Activated CD4-positive, alpha-beta T cell treated with anti-CD3 and anti-CD28 coated beads, Interleukin-2, amount 10 ng/mL, durations not matched to agents 24 days and 14 days (primary cell): ENCODE measurements at regions not wholly inside any gene's neighbourhood (a gene's known extent, or its start where the extent isn't known, plus 50 kb on each side); places are given as distances from the start of the nearest gene placed in this dataset.
"Not testable (repeated sequence)": the region's sequence is repeated elsewhere in the genome, so short reads cannot be mapped to it uniquely, and the experiment has no call there.

Experiments used
- DNase-seq: peaks from one replicate; pipeline ENCODE4 v3.0.0; 2022
- H3K27ac Mint-ChIP-seq: one replicate; pipeline ENCODE4 v1.8.0; 2022; ENCODE audit warnings: mild to moderate bottlenecking, mixed read lengths
- H3K27me3 Mint-ChIP-seq: one replicate; pipeline ENCODE4 v1.8.0; 2022; ENCODE audit warnings: mixed read lengths
- H3K36me3 Mint-ChIP-seq: one replicate; pipeline ENCODE4 v1.8.0; 2022; ENCODE audit warnings: low read depth, mild to moderate bottlenecking, mixed read lengths
- H3K4me1 Mint-ChIP-seq: one replicate; pipeline ENCODE4 v1.8.0; 2021; ENCODE audit warnings: mixed read lengths
- H3K4me3 Mint-ChIP-seq: one replicate; pipeline ENCODE4 v1.8.0; 2022; ENCODE audit warnings: mild to moderate bottlenecking, moderate library complexity, mixed read lengths
- H3K9me3 Mint-ChIP-seq: one replicate; pipeline ENCODE4 v1.8.0; 2021; ENCODE audit warnings: mixed read lengths
- intact Hi-C: fragments of 100-400 bp; cut with micrococcal nuclease; formaldehyde crosslinking; loops from one replicate; pipeline ENCODE4 v1.15.1; 2023

DNA sequence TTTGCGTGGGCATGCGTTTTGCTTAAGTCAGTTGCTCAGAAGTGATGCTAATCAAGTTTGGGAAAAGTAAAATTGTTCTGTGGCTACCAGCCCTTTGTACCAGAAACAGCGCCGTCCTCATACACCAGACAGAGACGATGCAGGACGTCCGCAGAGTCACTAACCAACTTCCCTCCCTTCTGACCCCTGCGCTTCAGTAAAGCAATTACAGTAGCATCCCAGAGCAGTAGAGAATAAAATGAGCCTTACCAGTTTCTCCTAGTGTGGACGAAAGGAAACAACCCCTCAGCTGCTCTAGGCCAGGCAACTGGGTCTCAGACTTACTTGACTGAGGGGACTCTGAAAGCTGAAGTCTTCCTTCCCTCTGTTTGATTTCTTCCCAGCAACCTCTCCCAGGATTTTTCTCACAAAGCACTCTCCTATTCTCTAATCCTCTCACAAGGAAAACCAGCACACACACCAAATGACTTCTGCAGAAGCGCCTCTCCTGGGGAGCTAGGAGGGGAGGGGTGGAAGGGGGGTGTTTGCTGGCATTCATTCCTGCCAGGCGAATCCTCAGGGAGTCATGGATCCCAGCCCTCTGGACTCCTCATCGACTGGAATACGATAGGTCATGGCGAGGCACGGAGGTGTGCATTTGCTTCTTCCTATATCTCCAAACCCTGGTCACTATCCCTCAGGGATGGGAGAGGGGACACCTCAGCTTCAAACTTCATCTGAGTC lies 56.0 kb upstream of the MID1 start:
- no peaks in the 10 kb centered on the region for H3K4me1 Mint-ChIP-seq
- H3K4me3 Mint-ChIP-seq = no peak overlapping the region
- intact Hi-C loops = no loop called here
- no peak for DNase-seq
- H3K9me3 Mint-ChIP-seq = no peaks in the 10 kb centered on the region
- no peaks in the 10 kb centered on the region for H3K27me3 Mint-ChIP-seq
- H3K36me3 Mint-ChIP-seq = no peaks in the 10 kb centered on the region
- no peak overlapping the region for H3K27ac Mint-ChIP-seq

DNA sequence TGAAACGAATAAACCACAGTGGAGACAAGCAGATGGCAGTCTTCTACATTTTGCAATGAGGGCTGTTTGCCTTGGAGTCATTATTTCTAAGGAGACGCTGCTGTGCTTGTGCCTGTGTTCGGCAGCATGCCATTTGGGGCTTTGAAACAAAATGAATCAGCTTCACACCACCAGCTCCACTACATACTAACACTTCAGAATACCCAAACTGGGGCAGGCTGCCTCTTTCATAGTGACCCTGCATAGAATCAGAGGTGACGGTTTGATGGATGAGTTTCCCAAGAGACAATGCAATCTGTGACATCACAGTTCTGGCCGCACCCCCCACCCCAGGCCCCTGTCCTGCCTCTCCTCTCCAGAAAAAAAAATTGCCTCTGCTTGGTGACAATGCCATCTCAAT lies 57.1 kb upstream of the MID1 start:
- intact Hi-C loops = no loop called here
- Mint-ChIP-seq H3K9me3 (no peaks in the 10 kb centered on the region), H3K36me3 (no peaks in the 10 kb centered on the region), H3K4me3 (no peak overlapping the region), H3K27ac (no peak overlapping the region), H3K4me1 (no peaks in the 10 kb centered on the region), H3K27me3 (no peaks in the 10 kb centered on the region)
- DNase-seq = no peak

DNA sequence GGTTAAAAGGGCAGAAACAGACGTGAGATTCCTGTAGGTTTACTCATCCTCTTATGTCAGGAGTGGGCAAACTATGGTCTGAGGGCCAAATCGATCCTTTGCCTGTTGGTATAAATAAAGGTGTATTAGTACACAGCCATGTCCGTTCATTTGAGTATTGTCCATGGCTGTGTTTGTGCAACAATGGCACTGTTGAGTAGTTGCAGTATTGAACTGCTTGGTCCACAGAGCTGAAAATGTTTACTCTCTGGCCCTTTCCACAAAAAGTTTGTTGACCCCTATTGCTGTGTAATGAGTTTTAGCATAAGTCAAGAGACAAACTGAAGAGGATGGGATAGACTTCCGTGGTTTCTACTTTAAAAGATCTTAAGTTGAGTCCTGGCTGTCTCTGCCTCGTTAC lies 59.0 kb upstream of the MID1 start:
- intact Hi-C loops = no loop called here
- Mint-ChIP-seq H3K27me3 (no peaks in the 10 kb centered on the region), H3K27ac (no peak overlapping the region), H3K9me3 (no peaks in the 10 kb centered on the region), H3K36me3 (no peaks in the 10 kb centered on the region), H3K4me1 (no peaks in the 10 kb centered on the region), H3K4me3 (no peak overlapping the region)
- no peak for DNase-seq

DNA sequence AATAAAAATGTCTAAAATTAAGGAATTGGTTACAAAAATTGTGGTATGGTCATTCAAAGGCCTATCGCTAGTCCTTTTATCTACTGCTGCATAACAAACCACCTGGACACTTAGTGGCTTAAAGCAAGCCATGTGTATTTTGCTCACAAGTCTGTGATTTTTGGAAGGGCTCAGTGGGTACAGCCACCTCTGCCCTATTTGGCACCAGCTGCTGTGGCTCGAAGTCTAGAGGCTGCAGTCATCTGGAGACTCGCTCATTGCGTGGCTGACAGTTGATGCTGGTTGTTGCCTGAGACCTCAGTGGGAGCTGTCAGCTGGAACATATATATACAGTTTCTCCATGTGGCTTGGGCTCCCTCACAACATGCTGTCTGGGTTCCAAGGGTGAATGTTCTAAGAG lies 60.8 kb upstream of the MID1 start:
- Mint-ChIP-seq H3K27me3 (no peaks in the 10 kb centered on the region), H3K9me3 (no peaks in the 10 kb centered on the region), H3K4me1 (no peaks in the 10 kb centered on the region), H3K4me3 (no peak overlapping the region), H3K27ac (no peak overlapping the region), H3K36me3 (no peaks in the 10 kb centered on the region)
- no peak for DNase-seq
- intact Hi-C loops = no loop called here

- intact Hi-C loops, H3K9me3 Mint-ChIP-seq, H3K4me3 Mint-ChIP-seq, DNase-seq, H3K27me3 Mint-ChIP-seq, H3K36me3 Mint-ChIP-seq, H3K27ac Mint-ChIP-seq, H3K4me1 Mint-ChIP-seq: not testable (repeated sequence)
Measured at GRCh38 chrX:10683631-10684030, 63.2 kb upstream of the MID1 start.

DNA sequence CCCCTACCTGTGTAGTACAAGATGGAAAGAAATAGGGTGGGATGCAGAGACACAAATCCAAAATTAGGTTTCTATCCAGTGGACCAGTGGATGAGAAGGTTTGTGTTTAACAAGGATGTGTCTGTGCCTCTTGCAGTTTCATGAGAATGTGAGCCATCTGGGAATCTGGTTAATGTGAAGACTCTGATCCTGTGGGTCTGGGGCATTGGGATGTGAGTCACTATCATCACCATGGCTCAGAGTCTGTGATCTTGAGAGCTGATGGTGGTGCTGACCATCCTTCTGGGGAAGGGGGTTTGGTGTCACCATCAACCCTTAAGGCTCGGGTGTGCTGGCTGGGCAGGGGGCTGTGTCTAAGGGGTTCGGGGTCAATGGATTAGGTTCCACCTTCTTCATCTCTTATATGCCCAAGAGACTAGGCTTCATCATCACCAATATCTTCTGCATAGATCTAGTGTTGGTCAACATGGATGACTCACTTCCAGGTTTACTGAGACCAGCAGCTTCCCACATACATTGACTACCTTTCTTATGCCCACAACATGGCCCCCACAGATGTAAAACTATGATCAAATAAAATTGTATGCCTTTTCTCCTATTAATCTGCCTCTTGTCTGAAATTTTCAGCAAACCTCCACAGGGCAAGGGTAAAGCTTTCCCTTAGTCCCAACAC lies 65.7 kb upstream of the MID1 start:
- H3K36me3 Mint-ChIP-seq = no peaks in the 10 kb centered on the region
- H3K9me3 Mint-ChIP-seq = no peaks in the 10 kb centered on the region
- no peaks in the 10 kb centered on the region for H3K27me3 Mint-ChIP-seq

DNA sequence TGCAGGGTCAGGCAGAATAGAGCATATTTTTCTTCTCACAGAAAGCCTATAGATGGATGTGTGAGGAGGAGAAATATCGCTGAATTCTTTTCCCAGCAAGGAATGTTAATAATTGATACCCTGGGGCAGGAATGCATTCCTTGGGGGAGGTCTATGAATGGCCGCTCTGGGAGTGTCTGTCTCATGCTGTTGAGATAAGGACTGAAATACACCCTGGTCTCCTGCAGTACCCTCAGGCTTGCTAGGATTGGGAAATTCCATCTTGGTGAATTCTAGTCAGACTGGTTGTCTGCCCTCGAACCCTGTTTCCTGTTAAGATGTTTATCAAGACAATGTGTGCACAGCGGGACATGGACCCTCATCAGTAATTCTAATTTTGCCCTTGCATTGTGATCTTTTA lies 71.4 kb upstream of the MID1 start:
- H3K9me3 Mint-ChIP-seq, H3K4me1 Mint-ChIP-seq, intact Hi-C loops, H3K36me3 Mint-ChIP-seq, H3K27ac Mint-ChIP-seq, H3K4me3 Mint-ChIP-seq, H3K27me3 Mint-ChIP-seq, DNase-seq: not testable (repeated sequence)

More for the DNA sequence above, 65.7 kb upstream of the MID1 start:
- no peak for DNase-seq
- intact Hi-C loops = no loop called here
- no peaks in the 10 kb centered on the region for H3K4me1 Mint-ChIP-seq
- H3K27ac Mint-ChIP-seq = no peak overlapping the region
- no peak overlapping the region for H3K4me3 Mint-ChIP-seq

- Mint-ChIP-seq H3K4me1 (no peaks in the 10 kb centered on the region), H3K36me3 (no peaks in the 10 kb centered on the region), H3K27ac (no peak overlapping the region), H3K27me3 (no peaks in the 10 kb centered on the region), H3K4me3 (no peak overlapping the region), H3K9me3 (no peaks in the 10 kb centered on the region)
- DNase-seq = no peak
- intact Hi-C loops = no loop called here
Measured at GRCh38 chrX:10697616-10698317, 77.4 kb upstream of the MID1 start.

DNA sequence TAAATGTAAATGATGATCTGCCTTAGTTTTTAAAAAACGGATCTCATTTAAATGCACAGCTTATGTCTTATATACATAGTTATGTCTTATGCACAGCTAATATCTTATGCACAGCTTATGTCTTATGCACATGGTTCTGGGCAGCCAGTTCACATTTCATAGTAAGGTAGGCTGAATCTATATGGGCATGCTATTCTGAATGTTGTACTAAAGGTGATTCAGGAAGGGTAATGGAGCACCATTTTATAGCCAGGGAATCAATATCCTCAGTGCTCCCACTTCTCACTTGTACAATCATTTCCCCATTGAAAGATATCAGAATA lies 77.9 kb upstream of the MID1 start:
- Mint-ChIP-seq H3K4me1 (no peaks in the 10 kb centered on the region), H3K36me3 (no peaks in the 10 kb centered on the region), H3K27me3 (no peaks in the 10 kb centered on the region), H3K4me3 (no peak overlapping the region), H3K27ac (no peak overlapping the region), H3K9me3 (no peaks in the 10 kb centered on the region)
- intact Hi-C loops = no loop called here
- no peak for DNase-seq

DNA sequence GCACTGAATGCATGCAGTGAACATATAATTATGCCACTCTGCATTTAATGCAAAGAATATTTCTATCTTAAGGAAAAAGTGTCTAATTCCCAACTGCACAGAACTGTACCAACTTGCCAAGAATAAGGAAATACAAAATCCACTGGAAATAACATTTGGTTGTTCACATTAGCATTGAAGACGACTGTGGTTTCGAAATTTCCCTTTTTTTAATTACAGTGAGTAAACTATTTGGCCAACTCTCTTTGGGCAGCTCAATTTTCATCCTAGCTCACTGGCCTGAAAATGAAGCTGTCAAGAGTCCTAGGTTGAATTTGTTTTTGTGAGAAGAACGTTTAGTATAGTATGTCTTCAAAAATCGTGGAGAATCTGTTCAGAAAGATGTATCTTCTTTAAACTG lies 81.6 kb upstream of the MID1 start:
- Mint-ChIP-seq H3K27me3 (no peaks in the 10 kb centered on the region), H3K27ac (no peak overlapping the region), H3K9me3 (no peaks in the 10 kb centered on the region), H3K4me1 (no peaks in the 10 kb centered on the region), H3K36me3 (no peaks in the 10 kb centered on the region), H3K4me3 (no peak overlapping the region)
- no peak for DNase-seq
- intact Hi-C loops = no loop called here

- intact Hi-C loops, H3K36me3 Mint-ChIP-seq, H3K4me3 Mint-ChIP-seq, H3K27me3 Mint-ChIP-seq, H3K4me1 Mint-ChIP-seq, H3K27ac Mint-ChIP-seq, H3K9me3 Mint-ChIP-seq, DNase-seq: not testable (repeated sequence)
Measured at GRCh38 chrX:10706342-10706741, 86.0 kb upstream of the MID1 start.

GRCh38 chrX:10707773-10708172 lies 87.4 kb upstream of the MID1 start:
- Mint-ChIP-seq H3K27me3 (no peaks in the 10 kb centered on the region), H3K4me1 (no peaks in the 10 kb centered on the region), H3K27ac (no peak overlapping the region), H3K4me3 (no peak overlapping the region), H3K9me3 (no peaks in the 10 kb centered on the region), H3K36me3 (no peaks in the 10 kb centered on the region)
- intact Hi-C loops = no loop called here
- no peak for DNase-seq

- Mint-ChIP-seq H3K4me1 (no peaks in the 10 kb centered on the region), H3K27ac (no peak overlapping the region), H3K36me3 (no peaks in the 10 kb centered on the region), H3K4me3 (no peak overlapping the region), H3K9me3 (no peaks in the 10 kb centered on the region), H3K27me3 (no peaks in the 10 kb centered on the region)
- intact Hi-C loops = no loop called here
- DNase-seq = no peak
Measured at GRCh38 chrX:10709276-10709675, 88.9 kb upstream of the MID1 start.

DNA sequence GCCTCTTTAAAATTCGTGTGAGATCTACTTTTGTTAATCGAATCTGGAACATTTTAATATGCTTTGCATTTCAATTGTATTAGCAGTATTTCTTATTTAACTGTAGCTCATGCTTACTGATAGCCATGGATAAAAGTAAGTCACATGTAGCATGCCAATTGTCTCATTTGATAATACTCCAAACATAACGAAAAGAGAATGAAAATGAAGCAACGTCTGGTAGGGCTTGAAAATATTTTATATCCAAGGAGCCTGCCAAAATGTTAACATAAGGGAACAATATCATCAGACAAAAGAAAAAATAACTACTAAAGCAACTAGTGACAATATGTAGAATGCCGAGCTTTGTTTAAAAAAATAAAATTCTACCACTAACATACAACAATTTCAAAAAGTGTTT lies 94.1 kb upstream of the MID1 start:
- Mint-ChIP-seq H3K27me3 (no peaks in the 10 kb centered on the region), H3K27ac (no peak overlapping the region), H3K4me3 (no peak overlapping the region), H3K4me1 (no peaks in the 10 kb centered on the region), H3K9me3 (no peaks in the 10 kb centered on the region), H3K36me3 (no peaks in the 10 kb centered on the region)
- intact Hi-C loops = no loop called here
- DNase-seq = no peak
